ENCODE measurements at regions not wholly inside any gene's neighbourhood (a gene's known extent, or its start where the extent isn't known, plus 50 kb on each side); places are given as distances from the start of the nearest gene placed in this dataset.

GRCh38 chr14:97723351-97723750, 926.2 kb downstream of the VRK1 start:
- TF ChIP-seq POLR2A (IDR thresholded peaks at IDR 0.05) (no peak), CTCF (IDR thresholded peaks at IDR 0.05) (no peak)

All from breast epithelium (tissue), 3 donors.